Frontal cortex (tissue), 3 donors: ENCODE measurements at regions not wholly inside any gene's neighbourhood (a gene's known extent, or its start where the extent isn't known, plus 50 kb on each side); places are given as distances from the start of the nearest gene placed in this dataset.

ENCODE experiments used
- DNase-seq, 2 donors: peaks; one replicate each; pipeline ENCODE4 v3.0.0; 2012; ENCODE audit warnings: low spot score in 2 of 2
- FAIRE-seq: peaks from 2 replicates; lab custom pipeline; 2012; peaks lifted over from hg19 to GRCh38; lab: Jason Lieb, UNC
- donor health status: control.
- donor health status: control.
- donor health status: control.

DNA sequence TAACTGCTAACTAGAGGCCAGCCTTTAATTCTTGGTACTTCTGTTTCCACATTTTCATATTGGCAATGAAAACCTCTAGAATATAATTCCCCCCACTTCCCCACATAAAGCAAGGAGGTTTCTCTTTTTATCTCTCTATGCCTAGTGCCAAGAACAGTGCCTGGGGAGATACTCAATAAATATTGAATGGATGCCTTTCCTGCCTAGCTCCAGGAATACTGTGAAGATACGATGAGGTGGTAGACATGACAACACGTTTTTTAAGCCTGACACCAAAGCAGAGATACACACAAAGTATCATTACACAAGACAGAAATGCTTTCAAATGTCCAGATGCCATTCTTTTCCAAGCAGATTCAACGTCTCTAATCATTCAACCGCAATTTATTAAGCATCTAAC, 535.5 kb downstream of the XIRP2 start:
- FAIRE-seq (no peak), DNase-seq (no peak)

DNA sequence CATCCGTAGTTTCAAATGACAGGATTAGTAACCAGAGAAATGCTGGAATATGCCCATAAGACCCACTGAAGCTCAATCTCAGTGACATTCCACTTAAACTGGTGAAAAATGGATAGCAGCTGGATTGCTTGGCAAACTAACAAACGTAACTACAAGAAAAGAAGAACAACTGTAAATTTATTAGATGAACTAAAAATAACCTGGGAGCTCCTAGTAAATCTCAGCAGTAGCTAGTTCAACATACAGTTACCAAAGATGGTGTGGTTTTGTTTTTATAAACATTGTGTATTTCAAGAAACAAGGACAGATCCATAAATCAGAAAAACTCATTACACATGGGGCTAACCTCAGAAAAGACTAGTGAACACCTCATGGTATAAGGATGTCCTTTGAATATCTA, 531.9 kb downstream of the XIRP2 start:
- DNase-seq: no peak
- no peak for FAIRE-seq

DNA sequence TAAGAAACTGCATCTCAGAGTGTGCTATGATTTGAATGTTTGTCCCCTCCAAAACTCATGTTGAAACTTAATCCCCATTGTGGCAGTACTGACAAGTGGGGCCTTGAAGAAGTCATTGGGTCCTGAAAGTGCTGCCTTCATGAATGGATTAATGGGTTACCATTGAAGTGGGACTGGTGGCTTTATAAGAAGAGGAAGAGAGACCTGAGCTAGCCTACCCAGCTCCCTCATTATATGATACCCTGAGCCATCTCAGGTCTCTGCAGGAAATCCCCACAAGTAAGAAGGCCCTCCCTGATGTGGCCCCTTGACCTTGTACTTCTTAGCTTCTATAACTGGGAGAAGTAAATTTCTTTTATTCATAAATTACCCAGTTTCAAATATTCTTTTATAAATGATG, 526.8 kb downstream of the XIRP2 start:
- FAIRE-seq: no peak

DNA sequence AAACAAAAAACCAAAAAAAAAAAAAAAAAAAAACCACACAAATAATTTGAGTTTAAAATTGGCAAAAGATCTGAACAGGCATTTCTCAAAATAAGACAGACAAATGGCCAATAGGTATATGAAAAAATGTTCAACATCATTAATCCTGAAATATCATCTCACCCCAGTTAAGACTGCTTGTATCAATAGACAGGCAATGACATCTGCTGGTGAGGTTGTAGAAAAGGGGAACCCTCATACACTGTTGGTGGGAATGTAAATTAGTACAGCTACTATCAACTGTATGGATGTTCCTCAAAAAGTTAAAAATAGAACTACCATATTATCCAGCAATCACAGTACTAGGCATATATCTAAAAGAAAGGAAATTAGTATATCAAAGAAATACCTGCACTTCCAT, 523.1 kb downstream of the XIRP2 start:
- FAIRE-seq (no peak), DNase-seq (no peak)

More for the DNA sequence above, 526.8 kb downstream of the XIRP2 start:
- no peak for DNase-seq

DNA sequence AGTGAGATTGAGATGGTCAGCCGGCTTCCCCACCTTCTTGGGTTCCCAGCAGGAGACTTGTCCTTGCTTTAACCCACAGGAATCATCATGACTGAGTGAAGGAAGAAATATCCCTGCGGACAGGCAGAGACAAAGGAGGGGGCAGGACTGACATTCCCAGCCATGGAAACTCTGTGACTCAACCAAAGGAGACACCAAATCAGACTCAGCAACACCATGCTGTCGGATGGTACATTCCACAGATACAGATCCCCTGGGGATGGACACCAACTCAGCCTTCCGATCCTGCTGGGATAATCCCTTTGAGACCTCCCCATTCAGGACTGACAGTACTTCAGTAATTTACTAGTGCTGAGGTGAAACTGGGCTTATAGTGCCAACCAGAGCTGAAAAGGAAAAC, 518.3 kb downstream of the XIRP2 start:
- no peak for FAIRE-seq

DNA sequence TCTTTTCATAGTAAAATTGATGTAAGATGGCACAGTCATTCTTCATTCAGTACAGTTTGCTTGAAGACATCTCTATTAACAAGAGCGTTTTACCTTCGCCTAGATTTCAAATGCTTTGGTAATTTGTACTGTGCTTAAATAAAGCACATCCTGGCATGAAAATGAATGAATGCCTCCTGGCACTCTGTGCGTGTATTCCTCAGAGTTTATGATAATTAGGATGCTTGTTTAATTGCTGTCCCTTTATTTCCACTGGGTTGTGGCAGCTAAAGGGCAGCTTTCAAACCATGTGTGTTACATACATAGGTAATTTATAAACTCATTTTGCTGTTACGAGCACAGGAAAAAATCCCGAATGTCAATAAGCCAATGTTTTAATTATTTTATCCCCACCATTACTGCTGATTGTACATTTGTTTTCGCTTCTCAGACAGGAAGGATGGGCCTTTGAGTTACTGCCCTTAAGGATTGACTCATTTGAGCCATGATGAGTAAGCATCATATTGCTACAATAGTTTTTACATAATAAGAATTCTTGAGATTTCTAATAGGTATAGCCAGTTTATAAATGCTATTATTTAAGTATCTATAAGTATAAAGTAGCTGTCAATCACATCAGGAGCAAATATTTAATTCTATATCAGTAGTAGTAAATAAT, 516.5 kb downstream of the XIRP2 start:
- FAIRE-seq (no peak), DNase-seq (no peak)

More for the DNA sequence above, 518.3 kb downstream of the XIRP2 start:
- DNase-seq: no peak

DNA sequence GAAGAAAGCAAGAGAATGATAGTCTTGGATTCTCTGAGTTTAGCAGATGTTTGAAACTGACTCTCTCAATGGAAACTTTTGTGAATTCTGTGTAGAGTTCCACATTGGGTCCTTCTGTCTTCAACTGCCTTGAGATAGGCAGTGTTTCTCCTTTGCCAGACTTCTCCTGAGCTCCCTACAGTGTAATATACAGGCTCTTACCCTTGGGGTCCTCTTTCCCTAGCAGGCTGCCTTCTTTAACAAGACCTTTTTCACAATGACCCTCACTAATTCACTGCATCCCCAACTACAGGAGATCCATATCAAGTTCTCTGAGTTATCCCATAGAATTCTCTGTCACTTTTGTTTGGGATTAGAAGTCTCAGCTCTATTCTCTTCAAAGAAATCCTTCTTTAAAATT, 513.0 kb downstream of the XIRP2 start:
- FAIRE-seq (no peak), DNase-seq (no peak)

DNA sequence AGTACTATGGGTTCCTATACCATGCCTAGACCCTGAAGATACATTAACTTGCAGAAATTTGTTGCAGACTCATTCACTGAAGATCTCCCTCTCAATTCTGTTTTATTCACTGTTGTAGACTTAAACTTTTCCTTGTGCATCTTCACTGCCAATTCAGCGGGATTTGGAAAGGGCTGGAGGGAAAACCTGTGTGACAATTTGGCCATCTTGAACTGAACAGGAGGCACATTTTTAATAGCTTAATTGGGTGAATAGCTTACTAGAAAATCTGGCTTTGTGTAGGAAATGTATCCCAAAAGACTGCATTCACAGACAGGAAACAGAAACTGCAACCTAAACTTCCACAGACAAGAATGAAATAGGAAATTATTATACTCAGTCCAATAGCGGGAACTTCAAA, 512.3 kb downstream of the XIRP2 start:
- FAIRE-seq: no peak
- no peak for DNase-seq

DNA sequence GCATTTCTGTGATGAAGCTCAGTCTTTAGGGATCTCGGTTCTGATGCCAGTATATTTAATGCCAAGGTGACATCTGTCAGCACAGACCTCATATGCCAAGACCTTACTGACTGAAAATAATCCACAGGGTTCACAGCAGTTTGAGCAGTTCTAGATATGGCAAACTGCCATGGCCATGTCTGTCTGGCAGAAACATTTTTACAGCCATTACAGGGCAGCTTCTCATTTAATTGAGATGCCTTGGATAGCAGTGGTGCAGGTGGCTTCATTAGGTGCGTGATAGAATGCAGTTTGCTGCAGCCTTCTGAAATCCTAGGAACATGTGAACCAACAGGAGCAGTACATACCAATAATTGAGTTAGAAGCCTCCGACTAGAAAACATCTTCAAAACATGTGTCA, 510.6 kb downstream of the XIRP2 start:
- DNase-seq (no peak), FAIRE-seq (no peak)

DNA sequence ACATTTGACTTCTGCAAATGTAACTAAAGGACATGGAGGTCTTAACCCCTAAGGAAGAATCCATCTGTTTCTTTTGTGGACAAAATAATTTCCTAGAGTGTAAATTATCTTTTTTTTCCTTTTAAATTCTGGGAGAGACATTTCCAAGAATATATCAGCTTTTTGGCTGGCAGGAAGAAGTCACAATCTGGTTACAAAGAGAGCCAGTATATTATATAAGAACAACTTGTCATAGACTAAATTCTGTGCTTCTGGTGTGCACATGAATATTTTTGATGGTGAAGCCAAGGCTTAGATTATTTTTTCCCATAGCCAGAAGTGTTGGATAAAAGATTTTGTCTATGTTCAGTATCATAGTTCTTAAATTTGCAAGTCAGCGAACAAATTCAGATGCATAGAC, 500.6 kb downstream of the XIRP2 start:
- FAIRE-seq: no peak
- DNase-seq: no peak

DNA sequence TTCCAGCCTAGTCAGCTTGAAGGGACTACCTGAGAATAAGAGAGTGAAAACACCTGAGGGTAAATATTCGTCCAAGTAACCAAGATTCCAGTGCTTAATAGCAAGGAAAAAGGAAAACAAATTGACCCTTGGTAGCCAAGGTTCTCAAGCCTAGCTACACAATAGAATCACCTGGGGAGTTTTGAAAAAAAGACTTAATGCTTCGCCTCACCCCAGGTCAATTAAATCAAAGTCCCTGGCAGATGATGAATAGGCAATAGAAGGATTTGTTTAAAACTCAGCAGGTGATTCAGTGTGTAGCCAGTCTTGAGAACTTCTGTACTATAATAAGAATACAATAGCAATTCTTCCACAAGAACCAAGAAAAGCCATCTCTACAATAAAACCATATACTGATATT, 500.2 kb downstream of the XIRP2 start:
- FAIRE-seq (no peak), DNase-seq (no peak)

DNA sequence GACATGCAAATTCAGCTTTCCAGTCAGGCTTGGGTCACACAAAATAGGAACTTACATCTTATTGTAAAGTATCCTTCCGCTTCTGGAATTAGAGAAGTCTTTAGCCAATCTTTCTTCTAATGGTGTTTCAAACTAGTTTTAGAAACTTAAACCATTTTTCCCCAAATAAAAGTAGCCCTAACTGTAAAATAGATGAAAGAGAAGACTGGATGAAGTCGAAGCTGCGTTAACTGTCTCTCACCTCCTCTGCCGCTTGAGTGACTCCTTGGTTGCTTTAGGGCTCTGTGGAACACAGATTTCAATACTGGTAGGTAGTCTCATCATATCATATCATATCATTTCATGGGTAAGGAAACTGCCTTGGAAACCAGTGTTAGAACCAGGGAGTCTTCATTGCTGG, 498.4 kb downstream of the XIRP2 start:
- no peak for FAIRE-seq
- no peak for DNase-seq

DNA sequence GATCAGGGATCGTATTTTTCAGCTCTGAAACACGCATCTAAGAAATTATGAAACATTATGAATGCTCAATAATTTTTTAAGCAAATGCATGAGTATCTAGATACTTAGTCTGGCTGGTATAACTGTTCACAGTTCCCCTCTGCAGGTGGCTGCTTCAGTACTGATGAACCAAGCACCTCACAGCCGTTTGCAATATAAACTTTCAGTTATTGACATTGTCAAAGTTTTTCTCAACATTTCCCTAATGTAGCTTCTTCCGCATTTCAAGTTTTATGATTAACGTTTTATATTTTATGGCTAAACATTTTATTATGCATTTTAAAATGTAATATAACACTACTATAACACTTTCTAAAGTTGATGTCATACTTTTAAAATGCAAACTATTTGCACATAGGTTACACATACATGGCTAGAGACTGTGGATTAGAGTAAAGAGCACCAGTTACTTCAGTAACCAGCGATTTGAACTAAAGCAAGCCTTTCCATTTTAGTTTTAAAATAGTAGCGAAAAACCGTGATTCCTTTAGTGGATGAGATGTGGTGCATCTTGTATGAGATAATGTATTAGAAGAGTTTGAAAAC, 495.4 kb downstream of the XIRP2 start:
- no peak for FAIRE-seq
- DNase-seq: no peak

DNA sequence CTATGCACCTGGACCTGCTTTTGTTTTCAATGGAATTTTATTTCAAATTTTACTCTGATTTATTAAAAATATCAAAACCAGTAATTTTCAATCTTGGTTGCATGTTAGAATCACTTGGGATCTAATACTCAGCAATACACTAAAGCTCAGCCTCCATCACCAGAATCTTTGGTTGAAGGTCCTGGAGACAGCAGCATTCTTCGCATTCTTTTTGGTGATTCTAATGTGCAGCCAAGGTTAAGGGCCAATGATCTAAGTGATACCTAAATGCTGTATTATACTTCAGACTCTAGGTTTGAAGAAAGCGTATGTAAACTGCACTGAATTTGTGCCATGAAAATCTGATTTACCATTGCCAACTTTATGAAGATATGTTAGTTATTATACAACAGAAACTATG, 493.1 kb downstream of the XIRP2 start:
- DNase-seq (no peak), FAIRE-seq (no peak)

DNA sequence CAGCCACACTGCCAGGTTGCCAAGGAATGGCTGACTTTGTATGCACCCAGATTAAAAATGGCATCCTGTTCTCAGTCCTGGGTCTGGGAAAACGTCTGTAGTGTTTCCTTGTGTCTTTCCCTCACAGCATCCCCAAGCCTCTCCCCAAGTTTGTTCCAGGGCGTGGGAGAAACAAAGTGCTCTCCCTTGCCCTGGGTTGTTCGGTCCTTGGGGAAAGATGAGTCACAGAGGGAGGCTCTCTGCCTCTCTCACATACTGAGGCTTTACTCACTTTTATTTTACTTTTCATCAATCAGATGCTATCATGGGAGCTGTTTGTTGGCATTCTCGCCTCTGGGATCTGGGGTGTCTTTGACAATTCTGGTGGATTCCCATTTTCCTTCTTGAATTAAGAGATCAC, 492.3 kb downstream of the XIRP2 start:
- no peak for FAIRE-seq
- DNase-seq: no peak

DNA sequence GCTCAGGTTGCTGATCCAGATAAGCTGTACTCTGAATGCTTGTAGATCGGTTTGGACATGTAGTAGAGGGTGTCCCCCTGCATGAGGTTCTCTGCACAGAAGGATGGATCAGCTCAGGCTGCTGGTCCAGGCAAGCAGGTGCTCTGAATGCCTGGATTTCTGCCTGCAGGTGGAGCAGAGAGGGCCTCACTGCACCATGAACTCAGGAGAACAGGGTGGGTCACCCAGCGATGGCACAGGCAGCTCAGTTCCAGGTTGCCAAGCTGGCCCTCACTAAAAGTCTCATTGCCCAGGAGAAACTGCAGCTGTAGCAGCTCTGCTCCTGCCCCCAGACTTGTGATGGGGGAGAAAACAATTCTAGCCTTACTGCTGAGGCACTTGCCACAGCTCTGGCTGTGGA, 491.8 kb downstream of the XIRP2 start:
- DNase-seq: no peak
- no peak for FAIRE-seq

DNA sequence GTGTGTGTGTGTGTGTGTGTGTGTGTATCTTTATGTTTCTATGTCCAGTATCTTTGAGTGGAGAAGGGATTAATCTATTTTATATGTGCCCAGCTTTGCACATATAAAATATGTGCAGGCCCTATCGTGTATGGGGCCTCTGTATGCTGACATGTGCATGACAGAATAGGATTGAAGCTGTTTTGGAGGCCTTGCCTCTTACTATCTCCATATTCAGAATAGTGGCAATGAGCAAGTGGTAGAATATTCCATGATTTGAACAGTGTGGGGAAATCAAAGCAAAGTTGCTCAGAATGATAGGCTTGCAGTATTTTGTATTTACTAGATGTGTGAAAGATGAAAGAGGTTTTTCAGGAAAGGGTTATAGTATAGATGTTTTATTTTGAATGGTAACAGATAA, 480.8 kb downstream of the XIRP2 start:
- no peak for DNase-seq
- FAIRE-seq: no peak

DNA sequence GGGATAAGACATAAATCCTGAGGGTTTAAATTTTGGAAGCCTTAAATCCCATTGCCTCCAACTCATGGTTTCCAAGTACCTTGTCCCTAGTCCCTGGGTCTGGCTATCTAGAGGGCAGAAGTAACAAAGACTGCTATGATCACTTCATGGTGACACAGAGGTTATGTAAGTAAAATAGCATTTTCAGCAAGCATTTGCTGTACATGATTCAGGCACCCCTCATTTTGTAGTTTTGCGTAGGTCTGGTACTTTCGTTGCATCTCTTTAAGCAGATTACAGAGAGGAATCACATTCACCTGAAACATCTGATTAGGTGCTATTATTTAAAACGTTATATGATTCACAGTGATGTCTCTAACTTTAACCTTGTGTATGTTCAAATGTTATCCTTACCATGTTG, 480.1 kb downstream of the XIRP2 start:
- FAIRE-seq: no peak

DNA sequence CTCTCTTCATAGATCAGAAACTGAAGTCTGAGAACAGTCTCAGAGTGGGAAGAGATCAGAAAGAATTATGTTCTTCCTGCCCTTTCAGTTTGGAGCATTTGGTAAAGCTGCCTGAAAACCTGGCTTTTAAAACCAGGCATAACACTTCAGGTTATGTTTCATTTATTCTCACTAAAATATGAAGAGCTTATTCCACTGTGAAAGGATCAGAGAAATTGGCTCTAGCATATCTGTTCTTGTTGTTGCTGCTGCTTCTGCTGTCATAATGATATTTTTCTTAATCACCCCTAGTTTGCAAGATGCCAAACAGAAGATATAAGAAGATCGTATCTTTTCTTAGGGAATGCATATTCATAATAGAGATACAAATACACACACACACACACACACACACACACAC, 476.9 kb downstream of the XIRP2 start:
- FAIRE-seq (no peak), DNase-seq (no peak)

More for the DNA sequence above, 480.1 kb downstream of the XIRP2 start:
- no peak for DNase-seq

DNA sequence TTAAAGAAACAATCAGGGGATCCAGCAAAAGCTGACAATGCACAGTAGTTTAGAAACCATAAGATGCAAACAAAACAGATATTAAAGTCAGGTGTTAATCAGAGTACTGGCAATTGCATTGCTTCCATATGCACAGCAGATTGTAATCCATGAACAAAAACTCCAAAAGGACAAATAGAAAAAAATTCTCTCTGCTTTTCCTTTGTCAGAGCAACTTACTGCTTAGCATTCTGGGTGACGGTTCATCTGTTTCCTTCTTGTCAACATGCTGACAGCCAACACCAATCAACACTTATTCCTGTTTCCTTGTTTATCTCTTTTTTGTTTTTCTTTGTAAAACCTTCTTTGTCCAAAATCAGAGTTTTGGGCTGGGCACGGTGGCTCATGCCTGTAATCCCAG, 473.1 kb downstream of the XIRP2 start:
- no peak for FAIRE-seq
- DNase-seq: no peak

DNA sequence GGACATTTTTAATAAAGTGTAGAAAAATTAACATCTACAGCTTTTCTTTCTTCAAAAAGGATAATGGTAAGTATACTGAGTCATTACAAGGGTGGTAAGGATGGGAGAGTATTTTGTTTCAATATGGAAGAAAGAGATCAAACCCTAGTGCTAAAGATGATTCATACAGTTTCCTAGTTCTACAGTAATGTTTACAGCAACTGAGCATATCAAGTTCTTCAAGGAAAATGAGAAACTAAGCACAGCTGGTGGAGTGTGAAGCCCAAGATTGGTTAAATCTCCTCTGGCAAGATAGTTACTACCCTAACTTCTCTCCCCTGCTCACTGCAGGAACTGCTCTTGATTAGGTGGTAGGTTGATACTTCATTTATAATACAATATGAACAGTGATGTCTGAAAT, 467.5 kb downstream of the XIRP2 start:
- DNase-seq: no peak
- no peak for FAIRE-seq

DNA sequence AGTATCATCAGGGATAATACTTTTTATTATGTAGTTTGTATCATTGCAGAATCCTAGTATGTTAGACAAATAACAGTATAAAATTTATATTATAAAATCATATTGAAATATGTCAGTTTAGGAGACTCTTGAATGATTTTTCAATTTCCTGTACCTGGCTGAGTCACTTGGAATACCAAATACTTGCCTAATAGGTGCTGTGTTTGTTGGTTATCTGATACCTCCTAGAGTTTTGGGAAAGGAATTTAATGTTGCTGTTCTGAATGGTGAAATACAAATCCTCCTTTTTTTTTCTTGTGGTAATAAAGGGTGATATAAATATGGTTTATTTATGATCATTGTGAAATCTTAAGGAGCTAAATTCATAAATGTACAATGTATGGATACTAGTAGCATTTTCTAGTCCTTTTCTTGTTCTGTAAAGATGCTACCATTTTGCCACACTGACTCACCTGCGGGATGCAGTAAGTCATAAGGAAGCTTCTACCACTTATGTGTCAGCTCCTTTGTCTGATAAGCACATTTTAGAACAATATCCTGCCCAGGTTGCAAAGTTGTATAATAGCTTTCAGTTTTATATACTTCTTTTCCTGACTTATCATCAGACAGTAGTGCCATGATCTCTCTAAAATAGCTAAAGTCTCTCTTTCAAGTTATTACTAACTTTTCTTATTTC, 465.5 kb downstream of the XIRP2 start:
- DNase-seq (no peak), FAIRE-seq (no peak)
